ENCODE measurements at regions not wholly inside any gene's neighbourhood (a gene's known extent, or its start where the extent isn't known, plus 50 kb on each side); places are given as distances from the start of the nearest gene placed in this dataset.

DNA sequence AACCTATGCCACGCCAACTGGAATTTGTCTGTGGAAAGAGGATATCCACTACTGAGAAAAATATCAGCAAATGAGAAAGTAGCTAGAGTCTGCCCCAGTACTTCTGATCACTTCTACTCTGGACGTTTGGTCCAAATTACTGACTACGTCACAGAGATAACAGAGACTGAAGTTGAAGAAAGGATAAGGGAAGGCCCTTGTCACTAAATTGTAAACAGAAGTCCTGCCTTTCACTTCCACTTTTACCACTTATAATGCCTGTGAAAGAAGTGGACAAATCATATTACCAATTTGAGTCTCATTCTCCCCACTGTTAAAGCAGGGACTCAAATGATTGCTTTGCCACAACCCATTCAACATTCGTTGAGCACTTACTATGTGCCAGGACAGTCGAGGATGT is 173.9 kb upstream of the ERBB4 start:
- H3K4me3 ChIP-seq (replicated peaks in 1 of 2; ENCODE audit: low read depth in 2 of 2, low read length in 2 of 2) = no peak overlapping the region
- TF ChIP-seq, protein P1, sequence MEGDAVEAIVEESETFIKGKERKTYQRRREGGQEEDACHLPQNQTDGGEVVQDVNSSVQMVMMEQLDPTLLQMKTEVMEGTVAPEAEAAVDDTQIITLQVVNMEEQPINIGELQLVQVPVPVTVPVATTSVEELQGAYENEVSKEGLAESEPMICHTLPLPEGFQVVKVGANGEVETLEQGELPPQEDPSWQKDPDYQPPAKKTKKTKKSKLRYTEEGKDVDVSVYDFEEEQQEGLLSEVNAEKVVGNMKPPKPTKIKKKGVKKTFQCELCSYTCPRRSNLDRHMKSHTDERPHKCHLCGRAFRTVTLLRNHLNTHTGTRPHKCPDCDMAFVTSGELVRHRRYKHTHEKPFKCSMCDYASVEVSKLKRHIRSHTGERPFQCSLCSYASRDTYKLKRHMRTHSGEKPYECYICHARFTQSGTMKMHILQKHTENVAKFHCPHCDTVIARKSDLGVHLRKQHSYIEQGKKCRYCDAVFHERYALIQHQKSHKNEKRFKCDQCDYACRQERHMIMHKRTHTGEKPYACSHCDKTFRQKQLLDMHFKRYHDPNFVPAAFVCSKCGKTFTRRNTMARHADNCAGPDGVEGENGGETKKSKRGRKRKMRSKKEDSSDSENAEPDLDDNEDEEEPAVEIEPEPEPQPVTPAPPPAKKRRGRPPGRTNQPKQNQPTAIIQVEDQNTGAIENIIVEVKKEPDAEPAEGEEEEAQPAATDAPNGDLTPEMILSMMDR (IDR thresholded peaks at IDR 0.05; ENCODE audit: low read depth, low read length) = no peak

DNA sequence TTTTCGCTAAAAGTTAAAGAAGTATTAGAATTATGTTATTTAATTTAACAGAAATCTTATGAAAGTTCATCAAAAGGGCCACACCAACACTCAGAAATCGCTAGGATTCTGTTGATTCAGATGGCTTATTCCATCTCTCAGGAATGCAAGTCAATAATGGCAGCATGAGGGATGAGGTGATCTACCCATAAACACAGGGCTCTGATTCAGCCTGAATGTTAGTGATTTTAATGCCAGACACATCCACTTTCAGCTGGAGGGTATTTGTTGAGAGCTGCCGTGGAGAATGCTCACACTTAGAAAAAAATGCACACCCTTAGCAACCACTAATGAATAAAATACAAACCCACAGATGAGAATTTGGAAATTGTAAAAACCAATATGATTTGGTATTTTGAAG is 173.3 kb upstream of the ERBB4 start:
- no peak overlapping the region for H3K4me3 ChIP-seq (replicated peaks in 1 of 2; ENCODE audit: low read depth in 2 of 2, low read length in 2 of 2)
- TF ChIP-seq, protein P1 (IDR thresholded peaks at IDR 0.05; ENCODE audit: low read depth, low read length) = no peak
- DNase-seq (ENCODE audit: low read depth in 2 of 2) = peak in 1 of 2 donors; percentile 73

More for the DNA sequence above, 173.9 kb upstream of the ERBB4 start:
- no peak for DNase-seq (ENCODE audit: low read depth in 2 of 2)

GRCh38 chr2:212709280-212709679 is 170.7 kb upstream of the ERBB4 start:
- TF ChIP-seq, protein P1 (IDR thresholded peaks at IDR 0.05; ENCODE audit: low read depth, low read length) = no peak
- no peak overlapping the region for H3K4me3 ChIP-seq (replicated peaks in 1 of 2; ENCODE audit: low read depth in 2 of 2, low read length in 2 of 2)
- no peak for DNase-seq (ENCODE audit: low read depth in 2 of 2)

- TF ChIP-seq, protein P1 (IDR thresholded peaks at IDR 0.05; ENCODE audit: low read depth, low read length) = no peak
These were observed 169.8 kb upstream of the ERBB4 start for GRCh38 chr2:212708355-212708754.

DNA sequence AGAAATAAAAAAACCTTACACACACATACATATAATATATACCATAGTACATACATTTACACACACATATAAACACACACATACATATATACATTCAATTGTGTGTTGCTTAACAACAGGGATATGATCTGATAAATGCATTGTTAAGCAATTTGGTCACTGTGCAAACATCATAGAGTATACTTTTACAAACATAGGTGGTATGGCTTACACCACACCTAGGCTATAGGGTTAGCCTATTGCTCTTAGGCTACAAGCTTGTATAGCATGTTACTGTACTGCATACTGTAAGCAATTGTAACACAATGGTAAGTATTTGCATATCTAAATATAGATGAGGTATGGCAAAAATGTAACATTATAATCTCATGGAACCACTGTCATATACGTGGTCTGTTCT is 156.8 kb upstream of the ERBB4 start:
- no peak for DNase-seq (ENCODE audit: low read depth in 2 of 2)
- TF ChIP-seq, protein P1 (IDR thresholded peaks at IDR 0.05; ENCODE audit: low read depth, low read length) = no peak
- H3K4me3 ChIP-seq (replicated peaks in 1 of 2; ENCODE audit: low read depth in 2 of 2, low read length in 2 of 2) = no peak overlapping the region

More at GRCh38 chr2:212708355-212708754, 169.8 kb upstream of the ERBB4 start:
- H3K4me3 ChIP-seq (replicated peaks in 1 of 2; ENCODE audit: low read depth in 2 of 2, low read length in 2 of 2) = no peak overlapping the region
- DNase-seq (ENCODE audit: low read depth in 2 of 2) = no peak

DNA sequence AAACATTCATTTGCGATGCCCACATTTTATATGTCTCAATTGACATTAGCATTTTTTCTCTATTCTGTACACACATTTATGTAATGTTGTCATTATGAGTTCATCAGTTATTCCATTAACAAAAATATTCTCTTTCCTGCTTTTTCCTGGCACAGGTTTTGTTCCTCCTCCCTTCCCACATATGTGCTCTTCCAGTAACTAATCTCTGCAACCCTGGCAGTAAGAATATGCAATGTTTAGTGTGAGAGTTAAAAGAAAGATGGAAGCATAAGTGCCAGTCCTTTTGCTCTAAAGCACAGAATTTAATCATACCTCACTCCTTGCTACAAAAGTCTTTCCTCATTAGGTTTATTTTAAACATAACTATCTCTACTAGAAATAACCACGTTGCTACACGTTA is 155.8 kb upstream of the ERBB4 start:
- TF ChIP-seq, protein P1 (IDR thresholded peaks at IDR 0.05; ENCODE audit: low read depth, low read length) = no peak
- no peak for DNase-seq (ENCODE audit: low read depth in 2 of 2)
- H3K4me3 ChIP-seq (replicated peaks in 1 of 2; ENCODE audit: low read depth in 2 of 2, low read length in 2 of 2) = no peak overlapping the region

DNA sequence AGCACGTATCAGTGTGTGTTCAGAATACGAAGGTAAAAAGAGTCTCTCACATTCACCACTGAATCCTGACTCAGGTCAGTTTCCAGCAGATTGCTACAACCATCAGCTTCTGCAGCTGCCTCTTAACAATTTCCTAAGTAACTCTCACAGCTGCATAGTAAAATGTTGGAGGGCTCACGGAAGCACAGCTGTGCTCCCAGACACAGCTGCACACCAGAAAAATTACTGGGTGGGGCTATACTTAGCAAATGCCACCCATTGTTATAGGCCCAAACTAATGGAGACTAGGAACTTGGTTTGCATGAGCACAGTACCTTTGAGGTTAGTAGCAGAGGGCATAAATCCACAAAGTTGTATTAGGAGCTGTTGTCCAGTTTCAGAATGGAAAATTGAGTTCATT is 153.9 kb upstream of the ERBB4 start:
- DNase-seq (ENCODE audit: low read depth in 2 of 2) = peak in 1 of 2 donors; percentile 48
- TF ChIP-seq, protein P1 (IDR thresholded peaks at IDR 0.05; ENCODE audit: low read depth, low read length) = no peak
- H3K4me3 ChIP-seq (replicated peaks in 1 of 2; ENCODE audit: low read depth in 2 of 2, low read length in 2 of 2) = no peak overlapping the region
